ENCODE measurements at regions not wholly inside any gene's neighbourhood (a gene's known extent, or its start where the extent isn't known, plus 50 kb on each side); places are given as distances from the start of the nearest gene placed in this dataset.

DNA sequence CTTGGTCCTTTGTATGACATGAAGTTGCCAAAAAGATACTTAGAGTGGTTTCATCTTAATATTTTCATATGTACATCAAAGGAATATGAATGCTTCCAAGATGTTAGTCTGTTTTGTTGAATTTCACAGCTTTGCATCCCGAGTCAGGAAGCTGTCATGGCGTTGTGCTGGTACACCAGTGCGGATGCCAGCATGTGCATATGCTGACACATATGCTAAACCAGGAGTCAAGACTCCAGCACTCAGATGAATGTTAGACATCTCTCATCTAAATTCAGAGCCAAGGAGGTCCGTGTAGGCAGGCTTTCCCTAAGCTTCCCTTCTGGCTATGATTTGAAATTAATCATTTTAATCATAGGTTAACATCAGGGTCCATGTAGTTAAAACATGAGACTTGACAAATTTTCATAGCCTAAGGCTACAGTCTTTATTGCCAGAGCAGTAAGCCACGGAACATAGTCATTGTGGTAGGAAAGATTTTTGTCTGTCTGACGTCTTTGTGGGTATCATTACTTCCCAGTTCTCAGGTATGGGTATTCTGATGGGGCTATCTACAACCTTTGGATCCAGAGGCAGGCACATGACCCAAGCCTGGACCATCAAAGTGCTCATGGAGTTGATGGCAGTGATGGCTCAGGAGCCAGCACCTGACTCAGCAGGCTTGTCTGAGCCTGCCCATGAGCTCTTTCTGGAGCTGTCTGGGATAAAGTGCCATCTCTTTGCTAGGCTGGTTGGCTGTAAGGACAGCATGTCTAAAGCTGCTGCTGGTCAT lies 246.1 kb downstream of the KCNRG start:
- Histone ChIP-seq H3K4me2 (ENCODE audit: low read length) (no peak overlapping the region), H3K4me1 (ENCODE audit: insufficient read depth, low read length) (no peaks in the 10 kb centered on the region), H3K79me2 (ENCODE audit: insufficient read depth, low read length) (no peaks in the 10 kb centered on the region), H3K36me3 (ENCODE audit: insufficient read depth, low read length) (no peaks in the 10 kb centered on the region), H3K27me3 (ENCODE audit: insufficient read depth, low read length) (no peaks in the 10 kb centered on the region), H3K9me3 (ENCODE audit: insufficient read depth, low read depth, low read length) (no peaks in the 10 kb centered on the region), H2AFZ (ENCODE audit: low read depth, low read length) (no peak overlapping the region), H3K27ac (ENCODE audit: low read depth, low read length) (no peak overlapping the region), H3K9ac (ENCODE audit: low read length) (no peak overlapping the region), H4K20me1 (ENCODE audit: insufficient read depth, low read length) (no peaks in the 10 kb centered on the region), H3K4me3 (ENCODE audit: insufficient read depth, low read depth, low read length) (no peak overlapping the region)
- Mint-ChIP-seq H3K27ac (ENCODE audit: unreplicated experiment) (no peak overlapping the region), H3K36me3 (ENCODE audit: low read depth, unreplicated experiment) (no peaks in the 10 kb centered on the region), H3K4me1 (ENCODE audit: low read depth, unreplicated experiment) (peaks cover 6% of the 10 kb centered on the region), H3K27me3 (ENCODE audit: low read depth, unreplicated experiment) (no peaks in the 10 kb centered on the region), H3K4me3 (ENCODE audit: unreplicated experiment) (no peak overlapping the region), H3K9me3 (ENCODE audit: unreplicated experiment) (peaks cover 3% of the 10 kb centered on the region)
- TF ChIP-seq EZH2 (IDR thresholded peaks at IDR 0.05; ENCODE audit: insufficient read depth, low read length): no peak
- TF ChIP-seq, protein P1, sequence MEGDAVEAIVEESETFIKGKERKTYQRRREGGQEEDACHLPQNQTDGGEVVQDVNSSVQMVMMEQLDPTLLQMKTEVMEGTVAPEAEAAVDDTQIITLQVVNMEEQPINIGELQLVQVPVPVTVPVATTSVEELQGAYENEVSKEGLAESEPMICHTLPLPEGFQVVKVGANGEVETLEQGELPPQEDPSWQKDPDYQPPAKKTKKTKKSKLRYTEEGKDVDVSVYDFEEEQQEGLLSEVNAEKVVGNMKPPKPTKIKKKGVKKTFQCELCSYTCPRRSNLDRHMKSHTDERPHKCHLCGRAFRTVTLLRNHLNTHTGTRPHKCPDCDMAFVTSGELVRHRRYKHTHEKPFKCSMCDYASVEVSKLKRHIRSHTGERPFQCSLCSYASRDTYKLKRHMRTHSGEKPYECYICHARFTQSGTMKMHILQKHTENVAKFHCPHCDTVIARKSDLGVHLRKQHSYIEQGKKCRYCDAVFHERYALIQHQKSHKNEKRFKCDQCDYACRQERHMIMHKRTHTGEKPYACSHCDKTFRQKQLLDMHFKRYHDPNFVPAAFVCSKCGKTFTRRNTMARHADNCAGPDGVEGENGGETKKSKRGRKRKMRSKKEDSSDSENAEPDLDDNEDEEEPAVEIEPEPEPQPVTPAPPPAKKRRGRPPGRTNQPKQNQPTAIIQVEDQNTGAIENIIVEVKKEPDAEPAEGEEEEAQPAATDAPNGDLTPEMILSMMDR (IDR thresholded peaks at IDR 0.05; ENCODE audit: insufficient read depth, low read depth, low read length): no peak
- no peak for DNase-seq (ENCODE audit: low read depth)
- FAIRE-seq: no peak

DNA sequence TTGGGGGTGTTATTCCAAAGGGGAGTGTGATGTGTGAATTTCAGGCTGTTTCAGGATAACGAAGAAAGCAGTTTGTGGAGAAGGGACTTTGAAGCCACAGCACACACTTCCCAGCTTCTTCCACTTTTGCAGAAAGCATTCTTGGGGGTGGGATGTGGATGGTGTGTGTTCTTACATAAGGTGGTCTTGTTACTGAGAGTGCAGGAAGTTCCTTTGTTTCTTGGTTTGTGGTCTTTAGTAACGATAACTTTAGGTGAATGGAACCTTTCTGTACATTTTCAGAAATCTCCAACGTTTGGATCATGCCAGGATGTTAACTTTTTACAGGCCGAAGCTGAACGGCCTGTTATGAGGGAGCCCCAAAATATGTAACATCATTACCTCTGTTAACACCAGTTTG lies 251.8 kb downstream of the KCNRG start:
- no peaks in the 10 kb centered on the region for H4K20me1 ChIP-seq (ENCODE audit: insufficient read depth, low read length)
- H3K27me3 ChIP-seq (ENCODE audit: insufficient read depth, low read length): no peaks in the 10 kb centered on the region
- no peak overlapping the region for H3K4me2 ChIP-seq (ENCODE audit: low read length)
- FAIRE-seq (no peak), DNase-seq (ENCODE audit: low read depth) (no peak)
- no peak overlapping the region for H3K27ac ChIP-seq (ENCODE audit: low read depth, low read length)
- no peak overlapping the region for H2AFZ ChIP-seq (ENCODE audit: low read depth, low read length)
- H3K4me1 Mint-ChIP-seq (ENCODE audit: low read depth, unreplicated experiment): peaks cover 11% of the 10 kb centered on the region
- no peaks in the 10 kb centered on the region for H3K9me3 Mint-ChIP-seq (ENCODE audit: unreplicated experiment)
- H3K36me3 Mint-ChIP-seq (ENCODE audit: low read depth, unreplicated experiment): no peaks in the 10 kb centered on the region
- H3K36me3 ChIP-seq (ENCODE audit: insufficient read depth, low read length): no peaks in the 10 kb centered on the region
- H3K27me3 Mint-ChIP-seq (ENCODE audit: low read depth, unreplicated experiment): no peaks in the 10 kb centered on the region
- no peak overlapping the region for H3K9ac ChIP-seq (ENCODE audit: low read length)
- H3K9me3 ChIP-seq (ENCODE audit: insufficient read depth, low read depth, low read length): no peaks in the 10 kb centered on the region
- no peaks in the 10 kb centered on the region for H3K79me2 ChIP-seq (ENCODE audit: insufficient read depth, low read length)
- TF ChIP-seq, protein P1 (IDR thresholded peaks at IDR 0.05; ENCODE audit: insufficient read depth, low read depth, low read length): no peak
- TF ChIP-seq EZH2 (IDR thresholded peaks at IDR 0.05; ENCODE audit: insufficient read depth, low read length): no peak
- H3K4me3 Mint-ChIP-seq (ENCODE audit: unreplicated experiment): no peak overlapping the region
- H3K4me1 ChIP-seq (ENCODE audit: insufficient read depth, low read length): peaks cover 4% of the 10 kb centered on the region
- H3K4me3 ChIP-seq (ENCODE audit: insufficient read depth, low read depth, low read length): no peak overlapping the region
- no peak overlapping the region for H3K27ac Mint-ChIP-seq (ENCODE audit: unreplicated experiment)

DNA sequence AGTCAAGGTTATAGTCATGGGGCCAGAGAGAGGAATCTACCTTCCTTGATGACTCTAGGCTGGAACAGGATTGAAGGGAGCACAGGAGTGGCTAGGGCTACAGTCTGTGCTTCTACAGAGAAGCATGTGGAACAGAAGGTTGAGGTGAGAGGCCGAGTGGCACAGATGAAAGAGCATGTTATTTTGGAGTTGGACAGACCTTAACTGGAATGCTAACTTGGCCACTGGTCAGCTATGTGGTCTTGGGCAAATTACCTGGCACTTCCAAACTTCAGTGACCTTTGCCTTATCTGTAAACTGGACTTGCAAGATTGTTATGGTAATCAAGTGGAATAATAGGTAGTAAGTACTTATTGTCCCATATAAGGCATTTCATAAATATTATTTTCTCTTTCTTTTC lies 252.7 kb downstream of the KCNRG start:
- no peak overlapping the region for H3K9ac ChIP-seq (ENCODE audit: low read length)
- no peaks in the 10 kb centered on the region for H4K20me1 ChIP-seq (ENCODE audit: insufficient read depth, low read length)
- Mint-ChIP-seq H3K27ac (ENCODE audit: unreplicated experiment) (no peak overlapping the region), H3K36me3 (ENCODE audit: low read depth, unreplicated experiment) (no peaks in the 10 kb centered on the region), H3K4me3 (ENCODE audit: unreplicated experiment) (no peak overlapping the region), H3K9me3 (ENCODE audit: unreplicated experiment) (peaks cover 2% of the 10 kb centered on the region), H3K27me3 (ENCODE audit: low read depth, unreplicated experiment) (no peaks in the 10 kb centered on the region), H3K4me1 (ENCODE audit: low read depth, unreplicated experiment) (peaks cover 11% of the 10 kb centered on the region)
- no peak for DNase-seq (ENCODE audit: low read depth)
- H3K36me3 ChIP-seq (ENCODE audit: insufficient read depth, low read length): no peaks in the 10 kb centered on the region
- no peak for FAIRE-seq
- H3K4me3 ChIP-seq (ENCODE audit: insufficient read depth, low read depth, low read length): no peak overlapping the region
- H2AFZ ChIP-seq (ENCODE audit: low read depth, low read length): no peak overlapping the region
- TF ChIP-seq, protein P1 (IDR thresholded peaks at IDR 0.05; ENCODE audit: insufficient read depth, low read depth, low read length): no peak
- TF ChIP-seq EZH2 (IDR thresholded peaks at IDR 0.05; ENCODE audit: insufficient read depth, low read length): no peak
- no peaks in the 10 kb centered on the region for H3K27me3 ChIP-seq (ENCODE audit: insufficient read depth, low read length)
- H3K4me1 ChIP-seq (ENCODE audit: insufficient read depth, low read length): peaks cover 4% of the 10 kb centered on the region
- H3K9me3 ChIP-seq (ENCODE audit: insufficient read depth, low read depth, low read length): no peaks in the 10 kb centered on the region
- H3K4me2 ChIP-seq (ENCODE audit: low read length): no peak overlapping the region
- H3K79me2 ChIP-seq (ENCODE audit: insufficient read depth, low read length): no peaks in the 10 kb centered on the region
- no peak overlapping the region for H3K27ac ChIP-seq (ENCODE audit: low read depth, low read length)

Measured in astrocyte (in vitro differentiated cells and primary cell).